ENCODE measurements at regions not wholly inside any gene's neighbourhood (a gene's known extent, or its start where the extent isn't known, plus 50 kb on each side); places are given as distances from the start of the nearest gene placed in this dataset.
"Not testable (repeated sequence)": the region's sequence is repeated elsewhere in the genome, so short reads cannot be mapped to it uniquely, and the experiment has no call there.

DNA sequence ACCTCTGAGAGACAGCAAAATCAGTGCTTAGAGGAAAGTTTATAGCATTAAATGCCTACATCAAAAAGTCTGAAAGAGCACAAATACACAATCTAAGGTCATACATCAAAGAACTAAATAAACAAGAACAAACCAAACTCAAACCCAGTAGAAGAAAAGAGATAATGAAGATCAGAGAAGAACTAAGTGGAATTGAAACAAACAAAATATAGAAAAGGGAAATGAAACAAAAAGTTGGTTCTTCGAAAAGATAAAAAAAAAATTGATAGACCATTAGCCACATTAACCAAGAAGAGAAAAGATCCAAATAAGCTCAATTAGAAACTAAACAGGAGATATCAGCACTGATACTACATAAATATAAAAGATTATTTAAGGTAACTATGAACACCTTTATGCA lies 280.0 kb upstream of the NRG3 start:
- DNase-seq (ENCODE audit: low spot score) = no peak

DNA sequence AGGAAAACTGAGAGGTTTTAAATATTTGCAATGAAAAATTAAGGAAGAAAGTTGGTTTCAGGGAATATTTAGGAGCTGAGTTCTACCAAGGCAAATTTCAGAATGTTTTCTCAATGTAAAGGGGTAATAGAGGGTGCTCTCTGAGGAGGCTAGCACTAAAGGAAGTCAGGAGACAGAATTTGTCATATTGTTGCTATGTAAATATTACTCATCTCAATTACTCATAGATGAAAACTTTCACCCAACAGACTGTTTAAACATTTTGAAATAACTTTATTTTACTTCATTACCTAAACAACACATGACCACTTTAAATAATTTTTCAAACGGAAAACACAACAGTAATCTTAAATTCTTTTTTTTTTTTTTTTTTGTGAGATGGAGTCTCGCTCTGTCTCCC lies 274.8 kb upstream of the NRG3 start:
- peak; percentile 9 for DNase-seq (ENCODE audit: low spot score)

DNA sequence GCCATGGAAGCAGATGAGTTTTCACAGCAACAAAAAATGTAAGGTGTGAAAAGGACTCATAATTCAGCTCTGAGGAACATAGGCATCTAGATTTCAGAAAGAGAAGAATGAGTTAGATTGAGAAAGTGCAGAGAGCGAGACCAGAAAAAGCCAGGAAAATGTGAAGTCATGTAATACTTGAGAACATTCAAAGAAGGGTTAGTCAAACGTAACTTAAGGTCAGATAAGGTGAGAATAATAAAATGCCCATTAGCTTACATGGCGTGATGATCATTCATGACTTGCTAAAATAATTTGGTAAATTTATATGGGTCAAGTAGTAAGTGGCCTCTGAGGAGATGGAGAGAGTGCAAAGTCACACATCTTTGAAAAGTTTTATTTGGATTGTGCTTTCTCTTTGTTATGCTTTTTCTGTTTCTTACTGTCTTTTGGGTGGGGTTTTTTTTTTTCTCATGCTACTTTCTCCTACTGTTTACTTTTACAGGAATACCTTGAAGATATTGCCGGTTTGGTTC lies 271.8 kb upstream of the NRG3 start:
- DNase-seq (ENCODE audit: low spot score) = no peak

DNA sequence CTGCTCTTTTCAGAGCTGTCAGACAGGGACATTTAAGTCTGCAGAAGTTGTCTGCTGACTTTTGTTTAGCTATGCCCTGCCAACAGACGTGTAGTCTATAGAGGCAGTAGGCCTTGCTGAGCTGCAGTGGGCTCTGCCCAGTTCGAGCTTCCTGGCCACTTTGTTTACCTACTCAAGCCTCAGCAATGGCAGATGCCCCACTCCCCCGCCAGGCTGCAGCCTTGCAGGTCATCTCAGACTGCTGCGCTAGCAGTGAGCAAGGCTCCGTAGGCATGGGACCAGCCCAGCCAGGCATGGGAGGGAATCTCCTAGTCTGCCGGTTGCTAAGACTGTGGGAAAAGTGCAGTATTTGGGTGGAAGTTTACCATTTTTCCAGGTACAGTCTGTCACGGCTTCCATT lies 230.5 kb upstream of the NRG3 start:
- DNase-seq (ENCODE audit: low spot score) = not testable (repeated sequence)

DNA sequence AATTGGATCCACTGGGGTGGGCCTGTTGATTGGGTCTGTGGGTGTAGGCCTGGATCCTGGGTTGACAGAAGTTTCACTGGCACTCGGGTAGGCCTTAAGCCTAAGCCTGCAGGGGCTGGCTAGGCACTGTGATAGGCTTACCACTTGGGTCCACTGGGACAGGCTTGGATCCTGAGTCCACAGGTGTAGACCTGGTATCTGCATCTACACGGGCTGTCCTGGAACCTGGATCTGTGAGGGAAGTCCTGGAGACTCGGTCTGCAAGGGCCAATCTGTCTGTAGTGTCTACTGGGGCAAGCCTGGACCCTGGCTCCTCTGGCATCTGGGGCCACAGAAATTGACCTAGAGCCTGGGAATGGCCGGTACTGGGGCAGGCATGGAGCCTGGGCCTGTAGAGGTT lies 219.0 kb upstream of the NRG3 start:
- no peak for DNase-seq (ENCODE audit: low spot score)

- no peak for DNase-seq (ENCODE audit: low spot score)
Measured at GRCh38 chr10:81662837-81663236, 212.2 kb upstream of the NRG3 start.

- not testable (repeated sequence) for DNase-seq (ENCODE audit: low spot score)
Measured at GRCh38 chr10:81664800-81665199, 210.2 kb upstream of the NRG3 start.

DNA sequence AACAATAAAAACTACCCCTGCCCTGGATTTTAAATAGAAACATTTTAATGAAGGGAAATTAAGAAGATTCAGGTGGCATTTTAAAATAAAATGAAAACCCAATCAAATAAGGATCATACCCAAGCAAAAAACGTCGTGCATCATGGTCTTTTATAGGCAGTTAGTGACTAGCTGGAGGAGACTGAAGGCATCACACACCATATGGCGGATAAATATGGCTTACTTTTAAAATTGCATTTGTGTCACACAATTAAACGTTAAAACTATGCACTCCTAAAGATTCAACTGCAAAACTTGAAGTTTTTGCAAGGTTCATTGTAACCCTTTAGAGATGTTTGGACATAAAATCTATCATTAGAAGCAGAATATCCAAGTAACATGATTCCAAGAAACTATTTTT lies 200.1 kb upstream of the NRG3 start:
- no peak for DNase-seq (ENCODE audit: low spot score)

GRCh38 chr10:81679291-81679690 lies 195.7 kb upstream of the NRG3 start:
- DNase-seq (ENCODE audit: low spot score) = no peak

DNA sequence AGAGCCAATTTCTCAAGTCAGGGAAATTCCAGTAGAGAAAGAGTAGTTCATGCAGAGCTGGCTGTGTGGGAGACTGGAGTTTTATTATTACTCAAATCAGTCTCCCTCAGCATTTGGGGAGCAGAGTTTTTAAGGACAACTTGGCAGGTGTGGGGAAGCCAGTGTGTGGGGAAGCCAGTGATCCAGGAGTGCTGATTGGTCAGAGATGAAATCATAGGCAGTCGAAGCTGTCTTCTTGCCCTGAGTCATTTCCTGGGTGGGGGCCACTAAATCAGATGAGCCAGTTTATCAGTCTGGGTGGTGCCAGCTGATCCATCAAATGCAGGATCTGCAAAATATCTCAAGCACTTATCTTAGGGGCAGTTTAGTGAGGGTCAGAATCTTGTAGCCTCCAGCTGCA lies 194.6 kb upstream of the NRG3 start:
- no peak for DNase-seq (ENCODE audit: low spot score)

DNA sequence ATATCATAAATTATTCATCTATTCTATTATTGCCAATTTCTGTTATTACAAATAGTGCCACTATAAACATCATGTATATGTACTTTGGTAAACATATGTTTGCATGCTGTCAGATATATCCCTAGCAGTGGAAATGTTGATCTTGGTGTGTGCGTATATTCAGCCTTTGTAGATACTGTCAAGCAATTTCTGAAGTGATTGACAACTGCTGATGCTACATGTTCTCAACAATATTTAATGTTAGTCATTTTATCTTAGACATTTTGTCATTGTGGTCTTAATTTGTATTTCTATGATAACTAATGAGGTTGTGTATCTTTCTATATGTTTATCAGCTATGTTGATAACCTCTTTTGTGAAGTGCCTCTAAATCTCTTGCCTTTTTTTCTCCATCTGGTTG lies 186.5 kb upstream of the NRG3 start:
- no peak for DNase-seq (ENCODE audit: low spot score)

- DNase-seq (ENCODE audit: low spot score) = no peak
Measured at GRCh38 chr10:81696609-81697388, 178.2 kb upstream of the NRG3 start.

DNA sequence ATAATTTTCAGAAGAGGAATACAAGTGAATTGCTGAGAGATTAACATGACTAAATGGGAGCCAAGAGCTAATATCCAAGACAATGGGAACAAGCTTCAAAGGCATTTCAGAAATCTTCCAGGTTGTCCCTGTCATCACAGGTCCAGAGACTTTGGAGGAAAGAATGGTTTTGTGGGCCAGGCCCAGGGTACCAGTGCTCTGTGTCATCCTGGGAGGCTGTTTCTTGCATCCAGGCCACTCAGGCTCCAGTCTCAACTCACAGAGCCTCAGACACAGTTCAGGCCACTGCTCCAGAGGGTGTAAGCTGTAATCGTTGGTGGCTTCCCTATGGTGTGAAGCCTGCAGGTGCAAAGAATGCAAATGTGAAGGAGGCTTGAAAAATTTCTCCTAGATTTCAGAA lies 170.4 kb upstream of the NRG3 start:
- DNase-seq (ENCODE audit: low spot score) = no peak

GRCh38 chr10:81708416-81708815 lies 166.6 kb upstream of the NRG3 start:
- no peak for DNase-seq (ENCODE audit: low spot score)

DNA sequence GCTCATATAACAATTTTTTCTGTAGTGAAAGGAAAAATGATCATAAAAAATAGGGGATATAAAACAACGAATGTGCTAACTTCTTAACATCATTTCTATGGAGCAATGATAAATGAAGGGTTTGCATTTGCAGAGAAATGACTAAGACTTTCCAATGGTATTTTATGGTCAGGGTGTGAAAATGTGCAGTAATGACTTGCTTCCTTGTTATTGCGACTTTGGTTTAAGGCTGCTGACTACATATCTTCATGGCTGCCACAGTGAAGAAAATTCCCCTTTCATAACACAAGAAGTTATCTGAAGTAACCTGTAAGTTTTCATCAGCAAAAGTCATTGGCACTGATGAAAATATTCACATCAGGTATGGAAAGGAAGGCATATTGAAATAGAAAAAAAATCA lies 166.1 kb upstream of the NRG3 start:
- DNase-seq (ENCODE audit: low spot score) = no peak

- no peak for DNase-seq (ENCODE audit: low spot score)
Measured at GRCh38 chr10:81722399-81722798, 152.6 kb upstream of the NRG3 start.

DNA sequence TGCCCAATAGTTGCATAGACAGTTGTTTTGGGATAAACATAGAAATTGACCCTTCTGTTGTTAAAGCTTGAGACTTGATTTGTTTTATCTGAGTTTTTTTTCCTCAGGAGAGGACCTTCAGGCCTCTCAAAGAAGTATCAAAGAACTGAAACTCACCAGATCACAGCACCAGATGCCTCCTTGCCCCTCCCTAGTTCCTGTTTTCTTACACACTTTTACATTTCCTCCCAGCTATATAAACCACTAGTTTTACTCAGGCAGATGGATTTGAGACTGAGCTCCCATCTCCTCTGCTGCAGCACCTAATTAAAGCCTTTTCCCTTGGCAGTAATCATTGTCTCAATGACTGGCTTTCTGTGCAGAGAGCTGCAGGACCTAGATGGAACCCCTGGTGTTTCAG lies 150.6 kb upstream of the NRG3 start:
- no peak for DNase-seq (ENCODE audit: low spot score)

GRCh38 chr10:81725851-81726250 lies 149.1 kb upstream of the NRG3 start:
- no peak for DNase-seq (ENCODE audit: low spot score)

DNA sequence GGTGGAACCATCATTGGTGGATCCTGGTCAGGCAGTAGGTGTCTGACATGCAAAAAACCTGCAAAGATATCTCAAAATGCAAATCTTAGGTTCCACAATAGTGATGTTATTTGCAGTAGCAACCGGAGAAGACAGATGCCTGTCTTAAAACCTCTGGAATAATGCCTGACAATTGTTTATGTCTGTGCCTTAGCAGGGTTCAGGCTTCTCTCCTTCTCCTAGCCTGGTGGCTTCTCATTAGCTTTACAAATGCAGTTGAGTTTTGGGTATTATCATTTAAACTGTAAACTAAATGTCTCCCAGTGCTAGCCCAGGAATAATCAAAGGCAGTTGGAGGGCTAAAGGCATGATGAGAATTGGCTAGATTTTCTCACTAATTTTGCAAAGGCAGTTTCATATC lies 146.3 kb upstream of the NRG3 start:
- DNase-seq (ENCODE audit: low spot score) = no peak

GRCh38 chr10:81730891-81731290 lies 144.1 kb upstream of the NRG3 start:
- DNase-seq (ENCODE audit: low spot score) = no peak

- DNase-seq (ENCODE audit: low spot score) = no peak
Measured at GRCh38 chr10:81733542-81733941, 141.5 kb upstream of the NRG3 start.

- not testable (repeated sequence) for DNase-seq (ENCODE audit: low spot score)
Measured at GRCh38 chr10:81735167-81735566, 139.8 kb upstream of the NRG3 start.

DNA sequence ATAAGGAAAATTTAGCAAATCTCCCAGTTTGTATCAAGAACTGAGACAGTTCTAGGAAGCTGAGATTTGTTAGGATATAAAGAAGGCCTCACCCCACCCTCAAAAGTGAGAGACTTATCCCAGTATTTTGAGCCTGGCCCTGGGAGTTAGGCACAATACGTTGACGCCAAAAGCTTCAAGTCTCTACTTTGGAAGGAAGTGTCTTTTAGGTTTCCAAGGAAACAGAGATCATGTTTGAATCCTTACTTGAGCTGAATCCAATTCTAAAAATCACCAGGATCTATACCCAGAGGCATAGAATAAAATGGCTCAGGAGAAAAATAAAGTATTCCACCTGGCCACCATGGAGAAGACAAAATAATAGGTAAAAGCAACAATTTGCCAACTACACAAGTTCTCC lies 115.9 kb upstream of the NRG3 start:
- DNase-seq (ENCODE audit: low spot score) = no peak

GRCh38 chr10:81784111-81784597 lies 90.8 kb upstream of the NRG3 start:
- no peak for DNase-seq (ENCODE audit: low spot score)
